ENCODE measurements at regions not wholly inside any gene's neighbourhood (a gene's known extent, or its start where the extent isn't known, plus 50 kb on each side); places are given as distances from the start of the nearest gene placed in this dataset.
A peak's percentile ranks its signal among the peaks of the same experiment; 100 is the strongest.

DNA sequence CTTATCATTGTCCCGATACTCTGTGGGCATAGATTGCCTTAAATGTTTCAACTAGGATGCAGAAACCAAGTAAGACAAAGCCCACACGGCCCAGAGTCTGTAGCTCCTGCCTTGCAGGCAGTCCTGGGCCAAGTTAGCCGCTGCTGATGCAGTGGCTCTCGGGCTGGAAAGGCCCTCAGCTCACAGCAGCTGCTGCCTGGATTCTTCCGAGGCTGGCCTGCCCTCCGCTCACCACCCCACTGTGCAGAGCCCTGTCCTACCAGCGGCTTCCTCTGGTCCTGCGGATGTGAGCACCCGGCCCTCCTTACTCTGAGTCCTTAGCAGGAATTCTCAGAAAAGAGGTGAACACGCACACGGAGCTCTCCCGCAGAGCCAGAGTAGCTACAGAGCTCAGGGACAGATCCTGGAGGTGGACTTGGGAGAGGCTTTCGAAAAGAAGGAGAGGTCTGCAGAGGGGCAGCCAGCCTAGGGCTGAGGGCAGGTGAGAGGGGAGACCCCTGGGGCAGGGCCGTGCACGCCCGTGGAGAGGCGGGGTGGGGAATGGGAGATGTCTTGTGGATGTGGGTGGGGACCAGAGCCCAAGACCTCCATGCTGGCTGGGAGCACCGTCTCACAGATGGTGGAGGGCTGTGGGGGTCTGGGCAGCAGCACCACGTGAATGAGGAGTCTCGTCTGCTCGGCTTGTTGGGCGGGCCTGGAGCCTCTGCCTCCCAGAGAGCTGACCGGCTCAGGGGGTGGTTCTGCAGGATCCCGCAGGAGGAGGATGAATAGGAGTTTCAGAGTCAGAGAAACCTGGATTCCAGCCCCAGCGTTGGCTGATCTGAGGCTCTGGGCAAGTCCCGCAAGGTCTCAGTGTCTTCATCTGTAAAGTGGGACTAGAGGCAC is 117.4 kb upstream of the B3GAT1 start:
- TF ChIP-seq, protein P1, sequence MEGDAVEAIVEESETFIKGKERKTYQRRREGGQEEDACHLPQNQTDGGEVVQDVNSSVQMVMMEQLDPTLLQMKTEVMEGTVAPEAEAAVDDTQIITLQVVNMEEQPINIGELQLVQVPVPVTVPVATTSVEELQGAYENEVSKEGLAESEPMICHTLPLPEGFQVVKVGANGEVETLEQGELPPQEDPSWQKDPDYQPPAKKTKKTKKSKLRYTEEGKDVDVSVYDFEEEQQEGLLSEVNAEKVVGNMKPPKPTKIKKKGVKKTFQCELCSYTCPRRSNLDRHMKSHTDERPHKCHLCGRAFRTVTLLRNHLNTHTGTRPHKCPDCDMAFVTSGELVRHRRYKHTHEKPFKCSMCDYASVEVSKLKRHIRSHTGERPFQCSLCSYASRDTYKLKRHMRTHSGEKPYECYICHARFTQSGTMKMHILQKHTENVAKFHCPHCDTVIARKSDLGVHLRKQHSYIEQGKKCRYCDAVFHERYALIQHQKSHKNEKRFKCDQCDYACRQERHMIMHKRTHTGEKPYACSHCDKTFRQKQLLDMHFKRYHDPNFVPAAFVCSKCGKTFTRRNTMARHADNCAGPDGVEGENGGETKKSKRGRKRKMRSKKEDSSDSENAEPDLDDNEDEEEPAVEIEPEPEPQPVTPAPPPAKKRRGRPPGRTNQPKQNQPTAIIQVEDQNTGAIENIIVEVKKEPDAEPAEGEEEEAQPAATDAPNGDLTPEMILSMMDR (IDR thresholded peaks at IDR 0.05): no peak
- Histone ChIP-seq H3K27ac (no peak overlapping the region), H3K4me3 (no peak overlapping the region), H3K36me3 (no peaks in the 10 kb centered on the region), H3K27me3 (peaks cover 0 to 29% of the 10 kb centered on the region in 2 donors), H3K4me1 (no peaks in the 10 kb centered on the region), H3K9me3 (no peaks in the 10 kb centered on the region)
- ATAC-seq (no peak), DNase-seq (peak in 2 of 4 donors; percentile 13 to 60)
- intact Hi-C loops (cut with DNase I): no loop called here

DNA sequence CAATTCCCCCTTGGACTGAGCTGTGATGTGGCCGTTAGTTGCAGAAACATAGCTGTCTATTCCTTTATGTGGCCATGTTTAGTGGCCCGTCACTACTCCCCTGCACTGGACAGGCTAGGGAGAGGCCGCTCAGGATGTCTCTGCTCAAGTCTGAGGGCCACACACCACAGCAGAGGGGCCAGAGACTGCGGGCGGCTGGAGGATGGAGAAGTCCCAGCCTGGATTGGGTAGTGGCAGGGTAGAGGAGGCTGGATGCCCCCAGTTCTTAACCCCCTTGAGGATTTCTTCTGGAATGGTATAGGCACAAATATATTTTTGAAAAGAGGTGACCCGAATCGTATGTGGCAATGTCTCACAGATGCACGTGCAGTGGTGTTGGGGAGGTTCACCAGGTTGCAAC is 116.4 kb upstream of the B3GAT1 start:
- Histone ChIP-seq H3K4me1 (no peaks in the 10 kb centered on the region), H3K27ac (no peak overlapping the region), H3K9me3 (no peaks in the 10 kb centered on the region), H3K27me3 (peaks cover 0 to 29% of the 10 kb centered on the region in 2 donors), H3K36me3 (no peaks in the 10 kb centered on the region), H3K4me3 (no peak overlapping the region)
- peak in 2 of 4 donors; percentile 4 to 8 for DNase-seq
- ATAC-seq: no peak
- intact Hi-C loops (cut with DNase I): no loop called here
- TF ChIP-seq, protein P1 (IDR thresholded peaks at IDR 0.05): no peak

DNA sequence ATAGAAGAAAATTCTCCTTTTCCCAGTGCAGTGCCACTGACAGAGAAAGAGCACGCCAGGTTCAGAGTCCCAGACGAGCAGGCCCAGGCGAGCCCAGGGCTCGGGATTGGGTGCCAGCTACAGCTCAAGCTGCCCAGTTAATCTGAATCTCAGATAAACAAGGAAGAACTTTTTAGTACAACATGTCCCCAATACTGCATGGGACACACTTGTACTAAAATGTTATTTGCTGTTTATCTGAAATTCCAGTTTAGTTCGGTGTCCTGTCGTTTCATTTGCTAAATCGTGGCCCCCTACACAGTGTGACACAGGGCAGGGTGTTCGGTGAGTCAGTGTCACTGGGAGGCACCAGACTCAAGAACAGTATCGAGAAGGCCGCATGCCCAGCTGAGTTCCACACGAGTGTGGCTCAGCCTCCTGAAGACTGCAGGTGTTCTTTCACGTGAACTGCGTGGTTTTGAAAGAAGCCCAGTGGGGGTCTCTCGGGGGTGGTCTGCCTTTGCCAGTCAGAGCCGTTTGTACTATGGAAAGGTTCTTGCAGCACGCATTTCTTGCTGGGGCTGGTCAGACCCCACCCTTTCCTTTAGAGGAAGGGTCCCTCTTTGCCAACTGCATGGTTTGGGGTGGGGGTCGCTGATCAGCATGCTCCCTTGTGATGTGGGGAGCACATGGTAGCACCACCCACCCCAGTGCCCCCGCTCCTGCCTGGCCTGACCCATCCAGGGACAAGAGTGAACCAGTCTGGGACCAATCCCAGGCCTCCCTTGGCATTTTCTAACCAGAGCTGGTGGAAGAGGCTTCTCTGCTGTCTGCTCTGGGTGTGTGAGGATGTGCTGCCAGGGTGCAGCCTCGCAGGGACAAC is 115.6 kb upstream of the B3GAT1 start:
- peak in 2 of 4 donors; percentile 20 to 47 for DNase-seq

DNA sequence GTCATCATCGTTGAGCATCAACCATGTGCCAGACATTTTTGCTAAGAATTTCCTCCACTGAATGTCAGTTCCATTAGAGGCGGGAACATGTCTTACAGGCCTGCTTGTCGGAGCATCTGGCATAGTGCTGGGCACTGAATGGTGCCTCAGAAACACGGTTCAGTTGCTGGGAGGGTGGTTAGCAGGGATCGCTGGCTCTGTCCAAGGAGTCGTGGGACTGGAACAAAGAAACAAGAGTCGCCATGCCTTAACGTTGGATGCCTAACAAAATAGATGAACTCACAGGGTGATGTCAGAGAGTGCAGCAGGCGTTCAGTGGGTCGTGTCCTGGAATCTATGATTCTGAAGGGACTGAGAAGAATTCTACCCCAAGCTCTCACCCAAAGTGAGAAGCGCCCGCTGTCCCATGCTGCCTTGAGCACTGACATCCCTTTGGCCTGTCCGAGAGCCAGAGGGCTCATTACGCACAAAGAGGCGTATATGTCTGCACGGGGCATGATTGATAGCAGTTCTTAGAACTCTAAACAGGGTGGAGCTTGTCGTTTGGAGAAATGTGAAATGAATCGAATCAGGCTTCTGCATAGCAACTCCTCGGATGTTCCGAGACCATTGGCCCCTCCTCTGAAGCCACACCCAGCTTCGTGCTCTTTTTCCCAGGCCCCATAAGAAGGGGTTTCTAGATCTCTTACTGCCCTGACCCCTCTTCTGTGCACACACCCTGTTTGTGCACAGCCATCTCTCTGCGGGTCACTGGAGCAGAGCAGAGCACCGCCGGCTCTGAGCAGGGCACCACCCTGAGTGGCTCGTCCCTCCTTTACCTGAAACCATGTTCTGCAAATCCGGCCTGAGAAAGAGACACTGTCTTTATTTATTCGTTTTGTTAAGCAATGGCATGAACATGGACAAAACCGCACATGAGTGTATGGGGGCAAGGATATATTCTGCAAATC is 113.1 kb upstream of the B3GAT1 start:
- Histone ChIP-seq H3K27ac (no peak overlapping the region), H3K36me3 (no peaks in the 10 kb centered on the region), H3K9me3 (no peaks in the 10 kb centered on the region), H3K4me3 (no peak overlapping the region), H3K4me1 (no peaks in the 10 kb centered on the region), H3K27me3 (peaks cover 0 to 13% of the 10 kb centered on the region in 2 donors)
- intact Hi-C loops (cut with DNase I): no loop called here
- ATAC-seq (no peak), DNase-seq (peak in 2 of 4 donors; percentile 6 to 43)
- TF ChIP-seq, protein P1 (IDR thresholded peaks at IDR 0.05): no peak

More for the DNA sequence above, 115.6 kb upstream of the B3GAT1 start:
- Histone ChIP-seq H3K4me1 (no peaks in the 10 kb centered on the region), H3K9me3 (no peaks in the 10 kb centered on the region), H3K36me3 (no peaks in the 10 kb centered on the region), H3K4me3 (no peak overlapping the region), H3K27me3 (peaks cover 0 to 25% of the 10 kb centered on the region in 2 donors), H3K27ac (no peak overlapping the region)
- intact Hi-C loops (cut with DNase I): no loop called here
- no peak for ATAC-seq
- TF ChIP-seq, protein P1 (IDR thresholded peaks at IDR 0.05): no peak

Data from left lung (tissue), 4 donors.